CD14-positive monocyte (primary cell): ENCODE measurements at regions not wholly inside any gene's neighbourhood (a gene's known extent, or its start where the extent isn't known, plus 50 kb on each side); places are given as distances from the start of the nearest gene placed in this dataset.
A peak's percentile ranks its signal among the peaks of the same experiment; 100 is the strongest.
"Not testable (repeated sequence)": the region's sequence is repeated elsewhere in the genome, so short reads cannot be mapped to it uniquely, and the experiment has no call there.

Experiments used
- DNase-seq, 3 donors: peaks; one replicate each; pipeline ENCODE4 v3.0.0-alpha.2; 2011 to 2022
- H2AFZ ChIP-seq: 2 replicates; pipeline ENCODE4 v1.6.0; 2012; ENCODE audit warnings: mild to moderate bottlenecking, low read depth, low read length, inconsistent platforms; ENCODE audit not compliant: insufficient read depth, poor library complexity, severe bottlenecking
- H3K27ac ChIP-seq, 2 donors: 1 replicate in 1 of 2; 2 replicates in 1 of 2; pipeline ENCODE4 v1.5.1; 2012 to 2013; ENCODE audit warnings: low read length in 2 of 2, control low read depth in 1 of 2, inconsistent platforms in 1 of 2, low read depth in 1 of 2, mild to moderate bottlenecking in 1 of 2
- H3K27me3 ChIP-seq, 2 donors: one replicate each; pipeline versions ENCODE4 v1.6.0 to v1.6.1; 2011 to 2013; ENCODE audit warnings: low read length in 2 of 2; ENCODE audit not compliant: control insufficient read depth in 2 of 2, insufficient read depth in 2 of 2
- H3K36me3 ChIP-seq, 2 donors: replicated peaks in 1 of 2; 1 replicate in 1 of 2; 2 replicates in 1 of 2; pipeline versions ENCODE4 v1.5.1 to v1.6.1; 2012 to 2013; ENCODE audit warnings: low read length in 2 of 2, control low read depth in 1 of 2, inconsistent platforms in 1 of 2, mild to moderate bottlenecking in 1 of 2; ENCODE audit not compliant: insufficient read depth in 2 of 2, control insufficient read depth in 1 of 2
- H3K4me1 ChIP-seq, 2 donors: 1 replicate in 1 of 2; 2 replicates in 1 of 2; pipeline versions ENCODE4 v1.5.1 to v1.6.1; 2012 to 2013; ENCODE audit warnings: low read length in 2 of 2, control low read depth in 1 of 2, inconsistent platforms in 1 of 2, mild to moderate bottlenecking in 1 of 2, moderate library complexity in 1 of 2; ENCODE audit not compliant: insufficient read depth in 2 of 2, control insufficient read depth in 1 of 2
- H3K4me2 ChIP-seq: replicated peaks from 2 replicates; pipeline ENCODE3; 2012; ENCODE audit warnings: low read length, moderate library complexity, mild to moderate bottlenecking; ENCODE audit not compliant: poor library complexity, severe bottlenecking; ENCODE audit errors: extremely low read depth
- H3K4me3 ChIP-seq, 3 experiments: fragments of 200-600 bp in 1 of 3; sonication (generic) in 1 of 3; replicated peaks in 1 of 3; 1 replicate in 2 of 3; 2 replicates in 1 of 3; pipeline ENCODE4 v1.5.1; 2011 to 2013; ENCODE audit warnings: low read length in 3 of 3, mild to moderate bottlenecking in 3 of 3, control low read depth in 2 of 3, low read depth in 2 of 3, inconsistent platforms in 1 of 3, moderate library complexity in 1 of 3
- H3K79me2 ChIP-seq: 2 replicates; pipeline ENCODE4 v1.6.0; 2012; ENCODE audit warnings: mild to moderate bottlenecking, control low read depth, inconsistent platforms, low read length, moderate library complexity; ENCODE audit not compliant: insufficient read depth
- H3K9ac ChIP-seq: 2 replicates; pipeline ENCODE4 v1.6.0; 2017; ENCODE audit warnings: low read length, mild to moderate bottlenecking; ENCODE audit not compliant: insufficient read depth, poor library complexity, severe bottlenecking
- H3K9me3 ChIP-seq, 2 donors: replicated peaks in 1 of 2; 1 replicate in 1 of 2; 2 replicates in 1 of 2; pipeline versions ENCODE4 v1.5.1 to v1.6.1; 2012 to 2013; ENCODE audit warnings: low read length in 2 of 2, control low read depth in 1 of 2; ENCODE audit not compliant: control insufficient read depth in 1 of 2, insufficient read depth in 1 of 2
- H4K20me1 ChIP-seq: 2 replicates; pipeline ENCODE4 v1.6.0; 2012; ENCODE audit warnings: mild to moderate bottlenecking, low read length, control low read depth, moderate library complexity; ENCODE audit not compliant: insufficient read depth
- H3K27ac Mint-ChIP-seq, 7 donors: one replicate each; pipeline ENCODE4 v1.8.0; 2020; ENCODE audit warnings: mild to moderate bottlenecking in 7 of 7, mixed read lengths in 7 of 7, moderate library complexity in 6 of 7, inconsistent platforms in 2 of 7
- H3K27me3 Mint-ChIP-seq, 3 donors: one replicate each; pipeline ENCODE4 v1.8.0; 2021 to 2022; ENCODE audit warnings: low read depth in 3 of 3, mild to moderate bottlenecking in 3 of 3, mixed read lengths in 3 of 3, moderate library complexity in 3 of 3, inconsistent platforms in 1 of 3
- H3K36me3 Mint-ChIP-seq, 2 donors: one replicate each; pipeline ENCODE4 v1.8.0; 2020; ENCODE audit warnings: mixed read lengths in 2 of 2, inconsistent platforms in 1 of 2, mild to moderate bottlenecking in 1 of 2
- H3K4me1 Mint-ChIP-seq: one replicate; pipeline ENCODE4 v1.8.0; 2020; ENCODE audit warnings: mild to moderate bottlenecking, mixed read lengths
- H3K4me3 Mint-ChIP-seq, 2 donors: one replicate each; pipeline ENCODE4 v1.8.0; 2020; ENCODE audit warnings: mild to moderate bottlenecking in 2 of 2, mixed read lengths in 2 of 2, moderate library complexity in 1 of 2
- H3K9me3 Mint-ChIP-seq, 7 donors: one replicate each; pipeline ENCODE4 v1.8.0; 2020 to 2022; ENCODE audit warnings: mixed read lengths in 7 of 7, mild to moderate bottlenecking in 6 of 7, moderate library complexity in 6 of 7, inconsistent platforms in 2 of 7
- CTCF ChIP-seq: fragments of 200-600 bp; IDR thresholded peaks from one replicate; pipeline ENCODE4 v1.8.0; 2022; ENCODE audit warnings: antibody characterized with exemption, mild to moderate bottlenecking
- WGBS: methylation state at CpG from one replicate; pipeline ENCODE4 v1.1.5; 2013; ENCODE audit warnings: missing lambda C conversion rate; ENCODE audit not compliant: insufficient coverage; 5-methylcytosine and 5-hydroxymethylcytosine counted together
- intact Hi-C, 2 donors: fragments of 100-400 bp; cut with micrococcal nuclease; formaldehyde crosslinking; loops; one replicate each; pipeline versions ENCODE4 v1.15.0 to v1.15.1; 2023

DNA sequence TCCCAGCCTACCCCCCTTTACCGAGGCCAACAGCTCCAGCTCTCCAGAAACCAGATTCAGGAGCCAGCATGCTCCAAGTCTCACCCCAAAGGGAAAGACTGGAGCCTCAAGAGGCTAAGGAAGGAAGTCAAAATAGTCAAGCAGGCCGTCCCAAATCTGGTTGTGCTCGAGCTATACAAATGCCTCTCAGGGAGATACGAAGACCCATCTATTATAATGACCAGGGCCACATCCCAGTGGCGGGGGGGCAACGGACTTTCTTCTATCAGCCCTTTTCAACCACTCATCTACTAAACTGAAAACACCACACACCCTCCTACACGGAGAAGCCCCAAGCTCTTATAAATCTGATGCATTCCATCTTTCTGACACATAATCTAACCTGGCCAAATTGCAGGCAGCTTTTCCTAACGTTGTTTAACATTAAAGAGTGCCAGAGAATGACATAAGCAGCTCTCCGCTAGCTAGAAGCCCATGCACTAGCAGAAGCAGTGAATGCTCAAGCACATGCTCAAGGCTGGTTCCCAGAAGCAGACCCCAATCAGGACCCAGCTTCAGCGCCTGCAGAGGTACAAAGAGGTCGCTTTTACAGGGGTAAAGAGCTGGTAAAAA, 104.6 kb upstream of the ZNF98 start:
- Histone ChIP-seq H4K20me1 (no peaks in the 10 kb centered on the region), H3K27ac (no peak overlapping the region), H3K4me1 (no peaks in the 10 kb centered on the region), H3K36me3 (no peaks in the 10 kb centered on the region), H3K27me3 (no peaks in the 10 kb centered on the region), H3K4me2 (no peak overlapping the region), H2AFZ (no peak overlapping the region), H3K4me3 (no peak overlapping the region), H3K9me3 (peaks cover 61 to 74% of the 10 kb centered on the region in 2 donors), H3K79me2 (no peaks in the 10 kb centered on the region), H3K9ac (no peak overlapping the region)
- H3K9me3 Mint-ChIP-seq: peaks cover 21 to 75% (median 53%) of the 10 kb centered on the region in 7 donors
- no peak for TF ChIP-seq CTCF
- 56% methylated on average over 3 of the region's 11 CpGs for WGBS
- no peaks in the 10 kb centered on the region for H3K36me3 Mint-ChIP-seq
- peaks cover 0 to 2% (median 0%) of the 10 kb centered on the region in 3 donors for H3K27me3 Mint-ChIP-seq
- H3K4me3 Mint-ChIP-seq: no peak overlapping the region
- H3K4me1 Mint-ChIP-seq: no peaks in the 10 kb centered on the region
- DNase-seq: no peak
- intact Hi-C loops: no loop called here
- H3K27ac Mint-ChIP-seq: no peak overlapping the region

DNA sequence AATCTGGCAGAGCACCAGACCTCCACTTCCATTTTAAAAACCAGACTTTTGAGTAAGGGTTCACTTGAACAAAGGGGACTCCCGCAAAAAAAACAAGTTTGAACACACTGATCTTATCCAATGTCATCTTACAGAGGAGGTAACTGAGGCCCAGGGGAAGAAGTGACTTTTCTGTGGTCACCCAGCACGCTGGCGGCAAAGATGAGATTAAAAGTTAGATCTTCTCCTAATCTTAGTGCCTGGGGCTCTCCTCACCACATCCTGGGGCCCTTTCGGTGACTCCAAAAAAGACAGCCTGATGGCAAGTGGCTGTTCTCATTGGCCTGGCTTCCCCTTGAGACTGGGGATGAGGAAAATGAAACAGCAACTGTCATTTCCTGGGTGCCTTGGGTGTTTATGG, 101.8 kb upstream of the ZNF98 start:
- Histone ChIP-seq H4K20me1 (no peaks in the 10 kb centered on the region), H3K9me3 (peaks cover 77 to 86% of the 10 kb centered on the region in 2 donors), H3K79me2 (no peaks in the 10 kb centered on the region), H3K4me1 (no peaks in the 10 kb centered on the region), H3K27me3 (no peaks in the 10 kb centered on the region), H2AFZ (no peak overlapping the region), H3K9ac (no peak overlapping the region), H3K36me3 (no peaks in the 10 kb centered on the region), H3K4me3 (peak overlapping the region in 1 of 3 experiments; percentile 11), H3K27ac (no peak overlapping the region), H3K4me2 (no peak overlapping the region)
- Mint-ChIP-seq H3K4me3 (no peak overlapping the region), H3K9me3 (peaks cover 39 to 84% (median 65%) of the 10 kb centered on the region in 7 donors), H3K36me3 (no peaks in the 10 kb centered on the region), H3K27ac (no peak overlapping the region), H3K27me3 (peaks cover 0 to 2% (median 0%) of the 10 kb centered on the region in 3 donors), H3K4me1 (no peaks in the 10 kb centered on the region)
- intact Hi-C loops: no loop called here
- TF ChIP-seq CTCF: no peak
- WGBS: no CpG with 5 or more reads among the region's 4 CpGs
- DNase-seq: no peak

- WGBS: 32% methylated on average over 12 of the region's 13 CpGs
- H3K4me1 Mint-ChIP-seq, H3K27me3 ChIP-seq, H3K79me2 ChIP-seq, H3K4me3 Mint-ChIP-seq, H3K27ac Mint-ChIP-seq, intact Hi-C loops, H3K36me3 ChIP-seq, H3K9ac ChIP-seq, DNase-seq, H3K4me3 ChIP-seq, H2AFZ ChIP-seq, H4K20me1 ChIP-seq, H3K4me2 ChIP-seq, H3K27me3 Mint-ChIP-seq, H3K36me3 Mint-ChIP-seq, H3K27ac ChIP-seq, H3K4me1 ChIP-seq: not testable (repeated sequence)
- peaks cover 89 to 92% of the 10 kb centered on the region in 2 donors for H3K9me3 ChIP-seq
- peaks cover 48 to 96% (median 81%) of the 10 kb centered on the region in 7 donors for H3K9me3 Mint-ChIP-seq
These were observed 97.4 kb upstream of the ZNF98 start for GRCh38 chr19:22519562-22519961.
